CD14-positive monocyte (primary cell): ENCODE measurements at regions not wholly inside any gene's neighbourhood (a gene's known extent, or its start where the extent isn't known, plus 50 kb on each side); places are given as distances from the start of the nearest gene placed in this dataset.

Experiments used
- DNase-seq, 3 donors: peaks; one replicate each; pipeline ENCODE4 v3.0.0-alpha.2; 2011 to 2022
- H2AFZ ChIP-seq: 2 replicates; pipeline ENCODE4 v1.6.0; 2012; ENCODE audit warnings: mild to moderate bottlenecking, low read depth, low read length, inconsistent platforms; ENCODE audit not compliant: insufficient read depth, poor library complexity, severe bottlenecking
- H3K27ac ChIP-seq, 2 donors: 1 replicate in 1 of 2; 2 replicates in 1 of 2; pipeline ENCODE4 v1.5.1; 2012 to 2013; ENCODE audit warnings: low read length in 2 of 2, control low read depth in 1 of 2, inconsistent platforms in 1 of 2, low read depth in 1 of 2, mild to moderate bottlenecking in 1 of 2
- H3K27me3 ChIP-seq, 2 donors: one replicate each; pipeline versions ENCODE4 v1.6.0 to v1.6.1; 2011 to 2013; ENCODE audit warnings: low read length in 2 of 2; ENCODE audit not compliant: control insufficient read depth in 2 of 2, insufficient read depth in 2 of 2
- H3K36me3 ChIP-seq, 2 donors: replicated peaks in 1 of 2; 1 replicate in 1 of 2; 2 replicates in 1 of 2; pipeline versions ENCODE4 v1.5.1 to v1.6.1; 2012 to 2013; ENCODE audit warnings: low read length in 2 of 2, control low read depth in 1 of 2, inconsistent platforms in 1 of 2, mild to moderate bottlenecking in 1 of 2; ENCODE audit not compliant: insufficient read depth in 2 of 2, control insufficient read depth in 1 of 2
- H3K4me1 ChIP-seq, 2 donors: 1 replicate in 1 of 2; 2 replicates in 1 of 2; pipeline versions ENCODE4 v1.5.1 to v1.6.1; 2012 to 2013; ENCODE audit warnings: low read length in 2 of 2, control low read depth in 1 of 2, inconsistent platforms in 1 of 2, mild to moderate bottlenecking in 1 of 2, moderate library complexity in 1 of 2; ENCODE audit not compliant: insufficient read depth in 2 of 2, control insufficient read depth in 1 of 2
- H3K4me2 ChIP-seq: replicated peaks from 2 replicates; pipeline ENCODE3; 2012; ENCODE audit warnings: low read length, moderate library complexity, mild to moderate bottlenecking; ENCODE audit not compliant: poor library complexity, severe bottlenecking; ENCODE audit errors: extremely low read depth
- H3K4me3 ChIP-seq, 3 experiments: fragments of 200-600 bp in 1 of 3; sonication (generic) in 1 of 3; replicated peaks in 1 of 3; 1 replicate in 2 of 3; 2 replicates in 1 of 3; pipeline ENCODE4 v1.5.1; 2011 to 2013; ENCODE audit warnings: low read length in 3 of 3, mild to moderate bottlenecking in 3 of 3, control low read depth in 2 of 3, low read depth in 2 of 3, inconsistent platforms in 1 of 3, moderate library complexity in 1 of 3
- H3K79me2 ChIP-seq: 2 replicates; pipeline ENCODE4 v1.6.0; 2012; ENCODE audit warnings: mild to moderate bottlenecking, control low read depth, inconsistent platforms, low read length, moderate library complexity; ENCODE audit not compliant: insufficient read depth
- H3K9ac ChIP-seq: 2 replicates; pipeline ENCODE4 v1.6.0; 2017; ENCODE audit warnings: low read length, mild to moderate bottlenecking; ENCODE audit not compliant: insufficient read depth, poor library complexity, severe bottlenecking
- H3K9me3 ChIP-seq, 2 donors: replicated peaks in 1 of 2; 1 replicate in 1 of 2; 2 replicates in 1 of 2; pipeline versions ENCODE4 v1.5.1 to v1.6.1; 2012 to 2013; ENCODE audit warnings: low read length in 2 of 2, control low read depth in 1 of 2; ENCODE audit not compliant: control insufficient read depth in 1 of 2, insufficient read depth in 1 of 2
- H4K20me1 ChIP-seq: 2 replicates; pipeline ENCODE4 v1.6.0; 2012; ENCODE audit warnings: mild to moderate bottlenecking, low read length, control low read depth, moderate library complexity; ENCODE audit not compliant: insufficient read depth
- H3K27ac Mint-ChIP-seq, 7 donors: one replicate each; pipeline ENCODE4 v1.8.0; 2020; ENCODE audit warnings: mild to moderate bottlenecking in 7 of 7, mixed read lengths in 7 of 7, moderate library complexity in 6 of 7, inconsistent platforms in 2 of 7
- H3K27me3 Mint-ChIP-seq, 3 donors: one replicate each; pipeline ENCODE4 v1.8.0; 2021 to 2022; ENCODE audit warnings: low read depth in 3 of 3, mild to moderate bottlenecking in 3 of 3, mixed read lengths in 3 of 3, moderate library complexity in 3 of 3, inconsistent platforms in 1 of 3
- H3K36me3 Mint-ChIP-seq, 2 donors: one replicate each; pipeline ENCODE4 v1.8.0; 2020; ENCODE audit warnings: mixed read lengths in 2 of 2, inconsistent platforms in 1 of 2, mild to moderate bottlenecking in 1 of 2
- H3K4me1 Mint-ChIP-seq: one replicate; pipeline ENCODE4 v1.8.0; 2020; ENCODE audit warnings: mild to moderate bottlenecking, mixed read lengths
- H3K4me3 Mint-ChIP-seq, 2 donors: one replicate each; pipeline ENCODE4 v1.8.0; 2020; ENCODE audit warnings: mild to moderate bottlenecking in 2 of 2, mixed read lengths in 2 of 2, moderate library complexity in 1 of 2
- H3K9me3 Mint-ChIP-seq, 7 donors: one replicate each; pipeline ENCODE4 v1.8.0; 2020 to 2022; ENCODE audit warnings: mixed read lengths in 7 of 7, mild to moderate bottlenecking in 6 of 7, moderate library complexity in 6 of 7, inconsistent platforms in 2 of 7
- WGBS: methylation state at CpG from one replicate; pipeline ENCODE4 v1.1.5; 2013; ENCODE audit warnings: missing lambda C conversion rate; ENCODE audit not compliant: insufficient coverage; 5-methylcytosine and 5-hydroxymethylcytosine counted together
- intact Hi-C, 2 donors: fragments of 100-400 bp; cut with micrococcal nuclease; formaldehyde crosslinking; loops; one replicate each; pipeline versions ENCODE4 v1.15.0 to v1.15.1; 2023
- TF ChIP-seq, protein P1 (sequence below): fragments of 200-600 bp; IDR thresholded peaks from one replicate; pipeline ENCODE4 v1.8.0; 2022; ENCODE audit warnings: antibody characterized with exemption, mild to moderate bottlenecking

DNA sequence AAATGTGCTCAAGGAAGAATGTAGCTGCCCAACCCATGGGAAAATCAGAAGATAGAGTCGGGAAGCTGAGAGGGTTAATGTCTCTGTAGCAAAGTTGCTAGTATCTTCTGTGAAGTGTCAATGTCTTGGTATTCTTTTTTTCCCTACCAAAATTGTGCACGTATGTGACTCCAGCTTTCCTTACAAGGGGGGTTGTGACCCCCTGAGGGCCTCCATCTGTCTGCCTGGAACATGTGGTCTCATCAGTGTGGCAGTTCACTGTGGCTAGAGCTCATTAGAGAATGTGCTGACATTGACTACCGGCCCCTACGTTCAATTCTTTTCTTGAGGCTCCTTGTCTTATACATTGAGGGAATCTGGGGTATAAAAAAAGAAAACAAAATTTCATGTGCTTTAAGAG is 725.2 kb upstream of the CELF2 start:
- TF ChIP-seq, protein P1, sequence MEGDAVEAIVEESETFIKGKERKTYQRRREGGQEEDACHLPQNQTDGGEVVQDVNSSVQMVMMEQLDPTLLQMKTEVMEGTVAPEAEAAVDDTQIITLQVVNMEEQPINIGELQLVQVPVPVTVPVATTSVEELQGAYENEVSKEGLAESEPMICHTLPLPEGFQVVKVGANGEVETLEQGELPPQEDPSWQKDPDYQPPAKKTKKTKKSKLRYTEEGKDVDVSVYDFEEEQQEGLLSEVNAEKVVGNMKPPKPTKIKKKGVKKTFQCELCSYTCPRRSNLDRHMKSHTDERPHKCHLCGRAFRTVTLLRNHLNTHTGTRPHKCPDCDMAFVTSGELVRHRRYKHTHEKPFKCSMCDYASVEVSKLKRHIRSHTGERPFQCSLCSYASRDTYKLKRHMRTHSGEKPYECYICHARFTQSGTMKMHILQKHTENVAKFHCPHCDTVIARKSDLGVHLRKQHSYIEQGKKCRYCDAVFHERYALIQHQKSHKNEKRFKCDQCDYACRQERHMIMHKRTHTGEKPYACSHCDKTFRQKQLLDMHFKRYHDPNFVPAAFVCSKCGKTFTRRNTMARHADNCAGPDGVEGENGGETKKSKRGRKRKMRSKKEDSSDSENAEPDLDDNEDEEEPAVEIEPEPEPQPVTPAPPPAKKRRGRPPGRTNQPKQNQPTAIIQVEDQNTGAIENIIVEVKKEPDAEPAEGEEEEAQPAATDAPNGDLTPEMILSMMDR = no peak
- peaks cover 2 to 25% (median 15%) of the 10 kb centered on the region in 7 donors for H3K9me3 Mint-ChIP-seq

DNA sequence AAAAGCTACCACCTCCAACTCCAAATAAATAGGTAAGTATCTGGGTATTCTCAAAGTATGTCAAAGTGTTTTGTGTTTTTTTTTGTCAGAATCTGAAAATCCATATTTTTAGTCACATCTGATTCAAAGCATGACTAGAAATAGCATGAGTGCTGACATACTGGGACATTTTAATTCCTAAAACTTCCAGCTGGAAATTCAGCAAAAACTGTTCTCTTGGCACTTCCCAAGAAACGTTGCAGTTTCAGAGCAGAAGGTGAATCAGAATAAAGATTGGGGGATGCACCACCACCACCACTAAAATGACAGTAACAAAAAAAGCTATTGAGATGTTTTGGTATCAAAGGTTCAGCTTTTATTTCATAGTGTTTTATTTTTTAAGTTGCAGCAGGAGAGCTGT is 724.6 kb upstream of the CELF2 start:
- H3K36me3 ChIP-seq = no peaks in the 10 kb centered on the region
- H3K27me3 Mint-ChIP-seq = no peaks in the 10 kb centered on the region
- peaks cover 0 to 15% of the 10 kb centered on the region in 2 donors for H3K9me3 ChIP-seq
- TF ChIP-seq, protein P1 = no peak
- H3K4me3 Mint-ChIP-seq = no peak overlapping the region
- intact Hi-C loops = no loop called here
- no peak overlapping the region for H3K4me3 ChIP-seq
- H3K9ac ChIP-seq = no peak overlapping the region
- no peaks in the 10 kb centered on the region for H3K36me3 Mint-ChIP-seq
- no peaks in the 10 kb centered on the region for H3K27me3 ChIP-seq
- no peak overlapping the region for H2AFZ ChIP-seq
- no CpG with 5 or more reads among the region's 1 CpG for WGBS
- no peaks in the 10 kb centered on the region for H4K20me1 ChIP-seq
- H3K4me2 ChIP-seq = no peak overlapping the region
- H3K79me2 ChIP-seq = no peaks in the 10 kb centered on the region
- H3K9me3 Mint-ChIP-seq = peaks cover 2 to 25% (median 14%) of the 10 kb centered on the region in 7 donors
- no peak for DNase-seq
- H3K4me1 ChIP-seq = no peaks in the 10 kb centered on the region
- H3K27ac Mint-ChIP-seq = no peak overlapping the region
- H3K4me1 Mint-ChIP-seq = no peaks in the 10 kb centered on the region
- no peak overlapping the region for H3K27ac ChIP-seq

More for the DNA sequence above, 725.2 kb upstream of the CELF2 start:
- H3K27ac ChIP-seq = no peak overlapping the region
- no peak overlapping the region for H3K4me3 Mint-ChIP-seq
- H3K4me3 ChIP-seq = no peak overlapping the region
- no peaks in the 10 kb centered on the region for H3K27me3 ChIP-seq
- no peak for DNase-seq
- peaks cover 0 to 15% of the 10 kb centered on the region in 2 donors for H3K9me3 ChIP-seq
- WGBS = 67% methylated on average over 3 of the region's 4 CpGs
- H3K9ac ChIP-seq = no peak overlapping the region
- H3K4me1 ChIP-seq = no peaks in the 10 kb centered on the region
- no peak overlapping the region for H2AFZ ChIP-seq
- no peaks in the 10 kb centered on the region for H3K36me3 ChIP-seq
- no peak overlapping the region for H3K4me2 ChIP-seq
- no peaks in the 10 kb centered on the region for H3K4me1 Mint-ChIP-seq
- intact Hi-C loops = no loop called here
- no peaks in the 10 kb centered on the region for H3K27me3 Mint-ChIP-seq
- no peaks in the 10 kb centered on the region for H3K36me3 Mint-ChIP-seq
- no peaks in the 10 kb centered on the region for H4K20me1 ChIP-seq
- H3K27ac Mint-ChIP-seq = no peak overlapping the region
- H3K79me2 ChIP-seq = no peaks in the 10 kb centered on the region
